Breast epithelium (tissue), 4 donors: ENCODE measurements at regions not wholly inside any gene's neighbourhood (a gene's known extent, or its start where the extent isn't known, plus 50 kb on each side); places are given as distances from the start of the nearest gene placed in this dataset.
"Not testable (repeated sequence)": the region's sequence is repeated elsewhere in the genome, so short reads cannot be mapped to it uniquely, and the experiment has no call there.

Experiments used
- DNase-seq, 2 donors: peaks; one replicate each; pipeline ENCODE4 v3.0.0-alpha.2; 2019; ENCODE audit warnings: low spot score in 2 of 2
- H3K27ac ChIP-seq, 2 donors: fragments of 200-600 bp; sonication (generic) in 1 of 2; one replicate each; pipeline ENCODE4 v1.5.1; 2016 to 2019; ENCODE audit warnings: mild to moderate bottlenecking in 1 of 2
- H3K27me3 ChIP-seq, 2 donors: fragments of 200-600 bp; sonication (generic) in 1 of 2; one replicate each; pipeline versions ENCODE4 v1.5.1 to v1.6.0; 2017 to 2019; ENCODE audit warnings: control low read depth in 1 of 2, mild to moderate bottlenecking in 1 of 2
- H3K36me3 ChIP-seq: fragments of 200-600 bp; one replicate; pipeline ENCODE4 v1.5.1; 2019
- H3K4me1 ChIP-seq, 2 donors: fragments of 200-600 bp; sonication (generic); one replicate each; pipeline ENCODE4 v1.5.1; 2016 to 2019; ENCODE audit warnings: control low read depth in 1 of 2
- H3K4me3 ChIP-seq, 3 donors: fragments of 200-600 bp; sonication (generic); 1 replicate in 2 of 3; 2 replicates in 1 of 3; pipeline ENCODE4 v1.5.1; 2016 to 2019; ENCODE audit warnings: mild to moderate bottlenecking in 3 of 3, moderate library complexity in 2 of 3
- H3K9me3 ChIP-seq, 2 donors: fragments of 200-600 bp; sonication (generic) in 1 of 2; one replicate each; pipeline ENCODE4 v1.5.1; 2016 to 2019; ENCODE audit warnings: control low read depth in 1 of 2
- CTCF ChIP-seq, 3 donors: fragments of 450-650 bp; IDR thresholded peaks; one replicate each; pipeline ENCODE4 v1.5.1; 2016 to 2017; ENCODE audit warnings: antibody characterized with exemption in 3 of 3, mild to moderate bottlenecking in 3 of 3, moderate library complexity in 3 of 3
- POLR2A ChIP-seq: fragments of 450-650 bp; IDR thresholded peaks from one replicate; pipeline ENCODE4 v1.6.1; 2016; ENCODE audit warnings: antibody characterized with exemption, mild to moderate bottlenecking, moderate library complexity
- POLR2AphosphoS5 ChIP-seq, 3 donors: sonication (generic); formaldehyde crosslinking; IDR thresholded peaks; one replicate each; pipeline ENCODE4 v1.6.1; 2017; ENCODE audit warnings: antibody characterized with exemption in 3 of 3
- intact Hi-C: fragments of 100-400 bp; cut with DNase I; formaldehyde crosslinking; loops from one replicate; pipeline ENCODE4 v1.15.1; 2023; ENCODE audit warnings: low total_unique reads

GRCh38 chr4:60485276-60485675, 714.9 kb upstream of the ADGRL3 start:
- intact Hi-C loops: no loop called here
- Histone ChIP-seq H3K4me3 (no peak overlapping the region), H3K9me3 (no peaks in the 10 kb centered on the region), H3K27ac (no peak overlapping the region), H3K4me1 (no peaks in the 10 kb centered on the region), H3K27me3 (no peaks in the 10 kb centered on the region), H3K36me3 (no peaks in the 10 kb centered on the region)
- TF ChIP-seq CTCF (IDR thresholded peaks at IDR 0.05): no peak
- TF ChIP-seq POLR2A: no peak
- TF ChIP-seq POLR2AphosphoS5 (IDR thresholded peaks at IDR 0.05): no peak
- no peak for DNase-seq

DNA sequence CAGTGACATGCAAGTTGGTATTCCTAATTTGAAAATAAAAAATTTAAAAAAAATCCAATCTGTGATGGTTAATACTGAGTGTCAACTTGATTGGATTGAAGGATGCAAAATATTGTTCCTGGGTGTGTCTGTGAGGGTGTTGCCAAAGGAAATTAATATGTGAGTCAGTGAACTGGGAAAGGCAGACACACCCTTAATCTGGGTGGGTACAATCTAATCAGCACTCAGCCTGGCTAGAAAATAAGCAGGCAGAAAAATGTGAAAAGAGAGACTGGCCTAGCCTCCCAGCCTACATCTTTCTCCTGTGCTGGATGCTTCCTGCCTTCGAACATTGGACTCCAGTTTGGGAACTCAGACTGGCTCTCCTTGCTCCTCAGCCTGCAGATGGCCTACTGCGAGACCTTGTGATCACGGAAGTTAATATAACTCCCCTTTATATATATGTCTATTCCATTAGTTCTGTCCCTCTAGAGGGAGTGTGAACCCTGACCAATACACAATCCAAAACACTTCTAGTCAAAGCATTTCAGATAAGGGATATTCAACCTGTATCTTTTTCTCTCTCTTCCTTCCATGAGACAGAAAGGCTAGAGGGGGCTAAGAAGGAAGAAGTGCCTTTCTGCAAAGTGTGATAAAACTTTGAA, 712.9 kb upstream of the ADGRL3 start:
- H3K27me3 ChIP-seq, intact Hi-C loops, H3K9me3 ChIP-seq, H3K4me1 ChIP-seq, H3K4me3 ChIP-seq, DNase-seq, H3K36me3 ChIP-seq, H3K27ac ChIP-seq: not testable (repeated sequence)

DNA sequence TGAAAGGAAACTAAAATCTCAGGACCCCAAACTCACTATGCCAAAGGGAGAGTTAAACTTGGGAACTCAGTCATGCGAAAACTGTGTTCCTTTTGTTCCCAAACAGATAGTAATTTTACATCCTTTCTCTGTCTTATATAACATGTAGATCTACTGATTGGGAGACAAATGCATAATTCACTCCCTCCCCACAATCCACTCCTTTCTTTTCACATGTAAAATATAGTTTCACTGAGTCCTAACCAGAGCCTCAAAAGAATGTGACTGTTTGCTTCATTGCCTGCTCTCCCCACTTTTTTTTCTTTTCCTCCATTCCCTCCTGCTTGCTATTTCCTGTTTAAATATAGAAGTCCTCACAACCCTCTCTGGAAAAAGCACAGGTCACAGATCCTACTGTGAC, 699.3 kb upstream of the ADGRL3 start:
- Histone ChIP-seq H3K27me3 (no peaks in the 10 kb centered on the region), H3K4me3 (no peak overlapping the region), H3K36me3 (no peaks in the 10 kb centered on the region), H3K27ac (no peak overlapping the region), H3K4me1 (no peaks in the 10 kb centered on the region), H3K9me3 (no peaks in the 10 kb centered on the region)
- no peak for TF ChIP-seq POLR2A
- no peak for TF ChIP-seq POLR2AphosphoS5 (IDR thresholded peaks at IDR 0.05)
- no peak for TF ChIP-seq CTCF (IDR thresholded peaks at IDR 0.05)
- DNase-seq: no peak
- intact Hi-C loops: no loop called here

DNA sequence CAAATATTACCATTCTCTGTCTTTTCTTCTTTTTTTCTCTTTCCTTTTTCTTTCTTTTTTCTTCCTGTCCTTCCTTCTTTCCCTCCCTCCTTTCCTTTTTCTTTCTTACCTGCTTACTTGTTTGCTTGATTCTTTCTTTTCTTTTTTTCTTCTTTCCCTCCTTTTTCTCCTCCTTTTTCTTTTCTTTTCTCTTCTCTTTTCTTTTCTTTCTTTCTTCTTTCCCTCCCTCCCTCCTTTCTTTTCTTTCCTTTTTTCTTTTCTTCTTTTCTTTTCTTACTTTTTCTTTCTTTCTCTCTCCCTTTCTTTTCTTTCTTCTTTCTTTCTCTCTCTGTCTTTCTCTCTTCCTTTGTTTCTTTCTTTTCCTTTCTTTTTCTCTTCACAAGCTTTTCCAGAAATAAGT, 697.4 kb upstream of the ADGRL3 start:
- Histone ChIP-seq H3K9me3 (no peaks in the 10 kb centered on the region), H3K36me3 (no peaks in the 10 kb centered on the region), H3K4me3 (no peak overlapping the region), H3K27ac (no peak overlapping the region), H3K27me3 (no peaks in the 10 kb centered on the region), H3K4me1 (no peaks in the 10 kb centered on the region)
- no peak for TF ChIP-seq POLR2AphosphoS5 (IDR thresholded peaks at IDR 0.05)
- no peak for TF ChIP-seq POLR2A
- no peak for TF ChIP-seq CTCF (IDR thresholded peaks at IDR 0.05)
- no peak for DNase-seq
- intact Hi-C loops: no loop called here

GRCh38 chr4:60506061-60506460, 694.1 kb upstream of the ADGRL3 start:
- H3K27ac ChIP-seq: no peak overlapping the region
- H3K4me3 ChIP-seq: no peak overlapping the region
- intact Hi-C loops: no loop called here
- no peak for DNase-seq
- no peaks in the 10 kb centered on the region for H3K4me1 ChIP-seq
- H3K36me3 ChIP-seq: no peaks in the 10 kb centered on the region
- no peaks in the 10 kb centered on the region for H3K27me3 ChIP-seq
- no peak for TF ChIP-seq POLR2A
- no peak for TF ChIP-seq POLR2AphosphoS5 (IDR thresholded peaks at IDR 0.05)
- TF ChIP-seq CTCF (IDR thresholded peaks at IDR 0.05): no peak
- no peaks in the 10 kb centered on the region for H3K9me3 ChIP-seq

DNA sequence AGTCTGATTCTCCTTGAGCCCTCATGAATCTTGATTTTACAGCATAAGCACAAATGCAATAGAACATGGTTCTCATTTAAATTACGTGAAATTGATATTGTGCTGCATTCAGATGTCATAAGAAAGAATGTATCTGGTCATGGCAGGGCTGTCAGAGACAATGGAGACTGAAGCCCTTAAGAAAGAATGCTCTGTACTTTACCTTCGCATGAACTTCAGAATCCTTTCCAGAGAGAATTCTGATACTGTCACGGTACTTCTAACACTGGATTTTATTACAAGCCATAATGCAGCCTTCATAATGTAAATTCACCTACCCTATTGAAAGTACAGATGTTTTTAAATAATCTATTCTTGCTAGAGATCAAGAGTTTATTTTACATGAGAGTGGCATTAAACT, 677.9 kb upstream of the ADGRL3 start:
- Histone ChIP-seq H3K4me3 (no peak overlapping the region), H3K9me3 (no peaks in the 10 kb centered on the region), H3K27me3 (no peaks in the 10 kb centered on the region), H3K27ac (no peak overlapping the region), H3K4me1 (no peaks in the 10 kb centered on the region), H3K36me3 (no peaks in the 10 kb centered on the region)
- intact Hi-C loops: no loop called here
- TF ChIP-seq CTCF (IDR thresholded peaks at IDR 0.05) (no peak), POLR2AphosphoS5 (IDR thresholded peaks at IDR 0.05) (no peak), POLR2A (no peak)
- no peak for DNase-seq
